ENCODE measurements at regions not wholly inside any gene's neighbourhood (a gene's known extent, or its start where the extent isn't known, plus 50 kb on each side); places are given as distances from the start of the nearest gene placed in this dataset.

DNA sequence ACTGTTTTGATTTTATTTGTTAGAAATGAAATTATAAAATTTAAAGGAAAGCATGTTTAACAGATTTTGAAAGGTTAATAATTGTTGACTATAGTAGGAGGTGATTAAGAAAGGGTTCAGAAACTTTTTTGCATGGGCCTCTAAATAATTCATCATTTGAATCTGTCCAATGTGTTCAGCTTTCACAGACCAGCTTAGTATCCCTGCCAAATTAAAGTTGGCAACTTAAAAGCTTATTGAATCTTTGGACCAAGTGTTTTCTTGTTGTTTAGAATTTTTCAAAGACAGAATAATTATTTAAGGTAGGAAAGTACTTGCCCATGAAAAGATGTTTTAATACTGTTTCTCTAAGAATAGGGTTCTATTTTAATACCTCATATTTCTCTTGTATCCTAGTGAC, 466.0 kb downstream of the GJA1 start:
- H3K14ac ChIP-seq (ENCODE audit: insufficient read depth, low read length) = no peak overlapping the region
- no peaks in the 10 kb centered on the region for H3K79me1 ChIP-seq (ENCODE audit: insufficient read depth, low read depth, low read length, poor library complexity, severe bottlenecking)
- no peak overlapping the region for H4K5ac ChIP-seq (ENCODE audit: insufficient read length, low read depth, low read length)
- H3K27ac ChIP-seq (ENCODE audit: insufficient read length, low read depth, low read length) = no peak overlapping the region
- no peak overlapping the region for H2AK5ac ChIP-seq (ENCODE audit: insufficient read length, low read length)
- no peak for DNase-seq
- Mint-ChIP-seq H3K4me3 (no peak overlapping the region), H3K36me3 (ENCODE audit: insufficient read depth in 1 of 3, low read depth in 3 of 3) (no peaks in the 10 kb centered on the region), H3K4me1 (peaks cover 17% of the 10 kb centered on the region in 2 experiments), H3K27me3 (ENCODE audit: low read depth) (no peaks in the 10 kb centered on the region), H3K27ac (no peak overlapping the region), H3K9me3 (no peaks in the 10 kb centered on the region)
- no peak overlapping the region for H3K18ac ChIP-seq (ENCODE audit: insufficient read length, low read depth, low read length)
- no peak overlapping the region for H3T11ph ChIP-seq (ENCODE audit: low read length)
- H3K4me2 ChIP-seq (ENCODE audit: insufficient read depth, insufficient read length, low read length) = no peak overlapping the region
- no peak overlapping the region for H2BK15ac ChIP-seq (ENCODE audit: low read depth, low read length)
- H4K20me1 ChIP-seq (ENCODE audit: control insufficient read depth, insufficient read depth, insufficient read length) = no peaks in the 10 kb centered on the region
- no peak overlapping the region for H2BK20ac ChIP-seq (ENCODE audit: low read depth, low read length, poor library complexity, severe bottlenecking)
- H2AFZ ChIP-seq (ENCODE audit: low read length) = no peak overlapping the region
- no peak overlapping the region for H3K9ac ChIP-seq (ENCODE audit: extremely low read depth, insufficient read length, low read length)
- no peaks in the 10 kb centered on the region for H3K27me3 ChIP-seq (ENCODE audit: insufficient read depth, low read length)
- TF ChIP-seq CTCF (conservative IDR thresholded peaks at IDR 0.05) = no peak
- H3K23me2 ChIP-seq (ENCODE audit: insufficient read length, low read depth, low read length, poor library complexity, severe bottlenecking) = no peaks in the 10 kb centered on the region
- H3K79me2 ChIP-seq (ENCODE audit: insufficient read depth, low read length) = no peaks in the 10 kb centered on the region
- no peak overlapping the region for H3K4ac ChIP-seq (ENCODE audit: low read depth, low read length)
- no peak overlapping the region for H2BK12ac ChIP-seq (ENCODE audit: insufficient read length, low read depth, low read length)
- H4K91ac ChIP-seq (ENCODE audit: insufficient read length, low read depth, low read length) = no peak overlapping the region
- H3K23ac ChIP-seq (ENCODE audit: insufficient read length, low read depth, low read length) = no peak overlapping the region
- H3K56ac ChIP-seq (ENCODE audit: insufficient read length, low read depth, low read length) = no peak overlapping the region
- no peaks in the 10 kb centered on the region; the same call in 1 of the 2 replicates for H3K4me1 ChIP-seq (ENCODE audit: insufficient read depth, low read length)
- H2BK5ac ChIP-seq (ENCODE audit: insufficient read length, low read length) = no peak overlapping the region
- H3K9me3 ChIP-seq (ENCODE audit: control insufficient read depth, low read depth, low read length) = no peaks in the 10 kb centered on the region
- no peak overlapping the region for H2BK120ac ChIP-seq (ENCODE audit: low read depth, low read length, poor library complexity, severe bottlenecking)
- no peak overlapping the region for H4K8ac ChIP-seq (replicated peaks; ENCODE audit: insufficient read length, low read depth, low read length)

Measured in H9 (cell line).